ENCODE measurements at regions not wholly inside any gene's neighbourhood (a gene's known extent, or its start where the extent isn't known, plus 50 kb on each side); places are given as distances from the start of the nearest gene placed in this dataset.

GRCh38 chr15:61641645-61642044 is 412.5 kb upstream of the RORA start:
- Histone ChIP-seq H3K9me3 (no peaks in the 10 kb centered on the region), H3K27me3 (no peaks in the 10 kb centered on the region), H3K4me3 (no peak overlapping the region), H3K36me3 (no peaks in the 10 kb centered on the region), H3K4me1 (no peaks in the 10 kb centered on the region), H3K27ac (no peak overlapping the region)
- intact Hi-C loops (cut with DNase I): no loop called here
- no peak for DNase-seq
- 93 to 95% methylated on average over 6 of the region's 6 CpGs for WGBS, 2 donors
- TF ChIP-seq POLR2AphosphoS5 (IDR thresholded peaks at IDR 0.05) (no peak), POLR2A (IDR thresholded peaks at IDR 0.05) (no peak), CTCF (IDR thresholded peaks at IDR 0.05) (no peak), EP300 (IDR thresholded peaks at IDR 0.05) (no peak)

- Histone ChIP-seq H3K27me3 (no peaks in the 10 kb centered on the region), H3K27ac (no peak overlapping the region), H3K36me3 (no peaks in the 10 kb centered on the region), H3K4me3 (no peak overlapping the region), H3K9me3 (no peaks in the 10 kb centered on the region), H3K4me1 (no peaks in the 10 kb centered on the region)
- DNase-seq: no peak
- TF ChIP-seq EP300 (IDR thresholded peaks at IDR 0.05) (no peak), POLR2A (IDR thresholded peaks at IDR 0.05) (no peak), CTCF (IDR thresholded peaks at IDR 0.05) (no peak), POLR2AphosphoS5 (IDR thresholded peaks at IDR 0.05) (no peak)
- intact Hi-C loops (cut with DNase I): no loop called here
Observed at GRCh38 chr15:61640756-61641155, 411.7 kb upstream of the RORA start.

- no peaks in the 10 kb centered on the region for H3K36me3 ChIP-seq
- no peaks in the 10 kb centered on the region for H3K4me1 ChIP-seq
- 72 to 78% methylated on average over 12 of the region's 12 CpGs for WGBS, 2 donors
- H3K27me3 ChIP-seq: no peaks in the 10 kb centered on the region
- no peak for DNase-seq
- H3K27ac ChIP-seq: no peak overlapping the region
- H3K4me3 ChIP-seq: no peak overlapping the region
- intact Hi-C loops (cut with DNase I): no loop called here
- no peaks in the 10 kb centered on the region for H3K9me3 ChIP-seq
- TF ChIP-seq POLR2AphosphoS5 (IDR thresholded peaks at IDR 0.05) (no peak), EP300 (IDR thresholded peaks at IDR 0.05) (no peak)
Observed at GRCh38 chr15:61639491-61639890, 410.4 kb upstream of the RORA start.

GRCh38 chr15:61634837-61635236 is 405.7 kb upstream of the RORA start:
- 81 to 86% methylated on average over 1 of the region's 1 CpG for WGBS, 2 donors
- no peak for TF ChIP-seq POLR2A (IDR thresholded peaks at IDR 0.05)
- TF ChIP-seq EP300 (IDR thresholded peaks at IDR 0.05): no peak
- TF ChIP-seq CTCF (IDR thresholded peaks at IDR 0.05): no peak
- no peak for TF ChIP-seq POLR2AphosphoS5 (IDR thresholded peaks at IDR 0.05)
- intact Hi-C loops (cut with DNase I): no loop called here
- DNase-seq: no peak
- Histone ChIP-seq H3K9me3 (no peaks in the 10 kb centered on the region), H3K36me3 (no peaks in the 10 kb centered on the region), H3K4me1 (no peaks in the 10 kb centered on the region), H3K4me3 (no peak overlapping the region), H3K27ac (no peak overlapping the region), H3K27me3 (no peaks in the 10 kb centered on the region)

- intact Hi-C loops (cut with DNase I): no loop called here
- no peak for TF ChIP-seq EP300 (IDR thresholded peaks at IDR 0.05)
- no peak for TF ChIP-seq POLR2A (IDR thresholded peaks at IDR 0.05)
- TF ChIP-seq CTCF (IDR thresholded peaks at IDR 0.05): no peak
- TF ChIP-seq POLR2AphosphoS5 (IDR thresholded peaks at IDR 0.05): no peak
- no peak for DNase-seq
- no peak overlapping the region for H3K27ac ChIP-seq
- no peaks in the 10 kb centered on the region for H3K36me3 ChIP-seq
- no peaks in the 10 kb centered on the region for H3K9me3 ChIP-seq
- 92 to 94% methylated on average over 4 of the region's 4 CpGs for WGBS, 2 donors
- H3K4me1 ChIP-seq: no peaks in the 10 kb centered on the region
- H3K27me3 ChIP-seq: no peaks in the 10 kb centered on the region
- H3K4me3 ChIP-seq: no peak overlapping the region
Observed at GRCh38 chr15:61633951-61634350, 404.8 kb upstream of the RORA start.
